ENCODE measurements at regions not wholly inside any gene's neighbourhood (a gene's known extent, or its start where the extent isn't known, plus 50 kb on each side); places are given as distances from the start of the nearest gene placed in this dataset. TPM values are rescaled to one million over a fixed set of nuclear protein-coding genes. Genes with fewer than 3 reads are reported as not detected.

Small RNAs in the stretch of these regions (small RNA-seq; reads per million reads assigned to genes)
- gene CR392039.1 = not detected
